ENCODE measurements at regions not wholly inside any gene's neighbourhood (a gene's known extent, or its start where the extent isn't known, plus 50 kb on each side); places are given as distances from the start of the nearest gene placed in this dataset.

DNA sequence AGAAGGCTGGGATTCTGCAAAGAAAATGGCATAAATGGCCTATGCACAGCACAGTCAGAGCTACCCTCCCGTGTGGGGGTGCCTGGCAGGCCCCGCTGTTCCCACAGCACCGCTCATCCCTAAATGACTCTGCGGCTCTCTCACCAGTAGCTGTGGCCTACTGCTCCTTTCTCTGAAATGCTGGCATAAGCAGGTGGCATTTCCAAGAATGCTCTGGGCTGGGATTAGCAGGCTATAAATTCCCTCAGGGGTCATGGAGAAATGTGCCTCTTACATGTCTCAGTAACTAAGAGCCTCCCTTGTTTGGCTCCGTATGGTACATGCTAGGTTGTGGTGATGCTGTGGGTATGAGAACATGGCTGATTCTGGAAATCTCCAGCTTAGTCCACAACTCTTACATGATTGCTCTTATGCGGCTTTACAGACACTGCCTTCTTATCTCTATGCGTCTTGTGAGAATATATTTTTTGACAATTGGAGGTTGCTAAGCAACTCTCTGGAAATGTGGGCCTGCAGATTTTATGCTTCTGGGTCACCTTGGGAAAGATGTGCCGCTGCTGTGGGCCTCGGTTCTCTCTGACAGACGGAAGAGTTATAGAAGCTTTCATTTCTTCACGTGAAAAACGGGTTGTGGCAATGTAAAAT, 80.3 kb upstream of the GATA6 start:
- Mint-ChIP-seq H3K4me1 (peaks cover 2 to 7% of the 10 kb centered on the region in 2 experiments; a peak in 2 of 4 replicates), H3K9me3 (no peaks in the 10 kb centered on the region), H3K36me3 (ENCODE audit: insufficient read depth in 1 of 3, low read depth in 3 of 3) (no peaks in the 10 kb centered on the region), H3K27ac (no peak overlapping the region), H3K4me3 (no peak overlapping the region), H3K27me3 (ENCODE audit: low read depth) (peaks cover 6% of the 10 kb centered on the region)
- no peak for DNase-seq
- no peak overlapping the region for H3T11ph ChIP-seq (ENCODE audit: low read length)
- H3K79me2 ChIP-seq (ENCODE audit: insufficient read depth, low read length): no peaks in the 10 kb centered on the region
- WGBS (ENCODE audit: extremely low coverage, insufficient read length, low lambda C conversion rate): no CpG with 5 or more reads among the region's 12 CpGs
- H2BK5ac ChIP-seq (ENCODE audit: insufficient read length, low read length): no peak overlapping the region
- H3K56ac ChIP-seq (ENCODE audit: insufficient read length, low read depth, low read length): no peak overlapping the region
- no peak overlapping the region for H2AFZ ChIP-seq (ENCODE audit: low read length)
- no peak overlapping the region for H3K9ac ChIP-seq (ENCODE audit: extremely low read depth, insufficient read length, low read length)
- H3K18ac ChIP-seq (ENCODE audit: insufficient read length, low read depth, low read length): no peak overlapping the region
- no peaks in the 10 kb centered on the region for H3K23me2 ChIP-seq (ENCODE audit: insufficient read length, low read depth, low read length, poor library complexity, severe bottlenecking)
- no peaks in the 10 kb centered on the region for H4K20me1 ChIP-seq (ENCODE audit: control insufficient read depth, insufficient read depth, insufficient read length)
- H4K91ac ChIP-seq (ENCODE audit: insufficient read length, low read depth, low read length): no peak overlapping the region
- no peak overlapping the region for H3K23ac ChIP-seq (ENCODE audit: insufficient read length, low read depth, low read length)
- H3K27ac ChIP-seq (ENCODE audit: insufficient read length, low read depth, low read length): no peak overlapping the region
- H2BK12ac ChIP-seq (ENCODE audit: insufficient read length, low read depth, low read length): no peak overlapping the region
- H2BK15ac ChIP-seq (ENCODE audit: low read depth, low read length): no peak overlapping the region
- no peaks in the 10 kb centered on the region for H3K79me1 ChIP-seq (ENCODE audit: insufficient read depth, low read depth, low read length, poor library complexity, severe bottlenecking)
- H2BK20ac ChIP-seq (ENCODE audit: low read depth, low read length, poor library complexity, severe bottlenecking): no peak overlapping the region
- no peaks in the 10 kb centered on the region; the same call in 1 of the 2 replicates for H3K27me3 ChIP-seq (ENCODE audit: insufficient read depth, low read length)
- no peak overlapping the region for H3K4ac ChIP-seq (ENCODE audit: low read depth, low read length)
- no peaks in the 10 kb centered on the region for H3K4me1 ChIP-seq (ENCODE audit: insufficient read depth, low read length)
- H2AK5ac ChIP-seq (ENCODE audit: insufficient read length, low read length): no peak overlapping the region
- H3K4me2 ChIP-seq (ENCODE audit: insufficient read depth, insufficient read length, low read length): no peak overlapping the region
- H3K14ac ChIP-seq (ENCODE audit: insufficient read depth, low read length): no peak overlapping the region
- H2BK120ac ChIP-seq (ENCODE audit: low read depth, low read length, poor library complexity, severe bottlenecking): no peak overlapping the region
- no peak overlapping the region for H4K5ac ChIP-seq (ENCODE audit: insufficient read length, low read depth, low read length)
- H3K9me3 ChIP-seq (ENCODE audit: control insufficient read depth, low read depth, low read length): no peaks in the 10 kb centered on the region
- TF ChIP-seq, protein P1, sequence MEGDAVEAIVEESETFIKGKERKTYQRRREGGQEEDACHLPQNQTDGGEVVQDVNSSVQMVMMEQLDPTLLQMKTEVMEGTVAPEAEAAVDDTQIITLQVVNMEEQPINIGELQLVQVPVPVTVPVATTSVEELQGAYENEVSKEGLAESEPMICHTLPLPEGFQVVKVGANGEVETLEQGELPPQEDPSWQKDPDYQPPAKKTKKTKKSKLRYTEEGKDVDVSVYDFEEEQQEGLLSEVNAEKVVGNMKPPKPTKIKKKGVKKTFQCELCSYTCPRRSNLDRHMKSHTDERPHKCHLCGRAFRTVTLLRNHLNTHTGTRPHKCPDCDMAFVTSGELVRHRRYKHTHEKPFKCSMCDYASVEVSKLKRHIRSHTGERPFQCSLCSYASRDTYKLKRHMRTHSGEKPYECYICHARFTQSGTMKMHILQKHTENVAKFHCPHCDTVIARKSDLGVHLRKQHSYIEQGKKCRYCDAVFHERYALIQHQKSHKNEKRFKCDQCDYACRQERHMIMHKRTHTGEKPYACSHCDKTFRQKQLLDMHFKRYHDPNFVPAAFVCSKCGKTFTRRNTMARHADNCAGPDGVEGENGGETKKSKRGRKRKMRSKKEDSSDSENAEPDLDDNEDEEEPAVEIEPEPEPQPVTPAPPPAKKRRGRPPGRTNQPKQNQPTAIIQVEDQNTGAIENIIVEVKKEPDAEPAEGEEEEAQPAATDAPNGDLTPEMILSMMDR (conservative IDR thresholded peaks at IDR 0.05): no peak
- H4K8ac ChIP-seq (replicated peaks; ENCODE audit: insufficient read length, low read depth, low read length): no peak overlapping the region

Data from H9 (cell line).